B cell (primary cell): ENCODE measurements at regions not wholly inside any gene's neighbourhood (a gene's known extent, or its start where the extent isn't known, plus 50 kb on each side); places are given as distances from the start of the nearest gene placed in this dataset.

ENCODE experiments used
- ATAC-seq: fragments of 200-7000 bp; cut with Tn5 transposase; one replicate; pipeline ENCODE4 v1.10.0; 2021; ENCODE audit warnings: low read depth, mild to moderate bottlenecking, moderate number of reproducible peaks, moderate library complexity
- CTCF ChIA-PET: fragments of 350-600 bp; sonication (Branson Sonifier 250); formaldehyde crosslinking; loops from one replicate; lab custom pipeline; 2021; ENCODE audit warnings: antibody characterized with exemption, inconsistent platforms; lab: Charles Lee
- POLR2A ChIA-PET: fragments of 350-600 bp; sonication (Branson Sonifier 250); formaldehyde crosslinking; loops from one replicate; lab custom pipeline; 2021; ENCODE audit warnings: antibody characterized with exemption; lab: Charles Lee
- DNase-seq: peaks from one replicate; pipeline ENCODE4 v3.0.0; 2013
- H2AFZ ChIP-seq: 2 replicates; pipeline ENCODE4 v1.6.1; 2012; ENCODE audit warnings: mild to moderate bottlenecking, low read depth, low read length; ENCODE audit not compliant: insufficient read depth, poor library complexity, severe bottlenecking
- H3K27ac ChIP-seq, 2 donors: 1 replicate in 1 of 2; 2 replicates in 1 of 2; pipeline ENCODE4 v1.5.1; 2012 to 2013; ENCODE audit warnings: low read length in 2 of 2, mild to moderate bottlenecking in 2 of 2, moderate library complexity in 1 of 2
- H3K27me3 ChIP-seq, 4 experiments: fragments of 200-600 bp in 1 of 4; sonication (generic) in 1 of 4; replicated peaks in 1 of 4; 1 replicate in 2 of 4; 2 replicates in 2 of 4; pipeline versions ENCODE4 v1.6.1 to v1.7.0; 2013 to 2016; ENCODE audit warnings: low read length in 3 of 4, mild to moderate bottlenecking in 2 of 4, mixed read lengths in 1 of 4, moderate library complexity in 1 of 4; ENCODE audit not compliant: insufficient read depth in 4 of 4, control insufficient read depth in 3 of 4; ENCODE audit errors: control extremely low read depth in 1 of 4
- H3K36me3 ChIP-seq, 2 experiments: replicated peaks in 1 of 2; 1 replicate in 1 of 2; 2 replicates in 1 of 2; pipeline versions ENCODE4 v1.6.1 to v1.7.1; 2013; ENCODE audit warnings: low read length in 1 of 2; ENCODE audit not compliant: insufficient read depth in 2 of 2, control insufficient read depth in 1 of 2; ENCODE audit errors: control extremely low read depth in 1 of 2, extremely low read depth in 1 of 2
- H3K4me1 ChIP-seq, 2 donors: fragments of 200-600 bp in 1 of 2; sonication (generic) in 1 of 2; 1 replicate in 1 of 2; 2 replicates in 1 of 2; pipeline versions ENCODE4 v1.5.1 to v1.6.1; 2013 to 2017; ENCODE audit warnings: low read length in 2 of 2; ENCODE audit not compliant: control insufficient read depth in 2 of 2, insufficient read depth in 2 of 2
- H3K4me2 ChIP-seq: replicated peaks from 2 replicates; pipeline ENCODE3; 2012; ENCODE audit warnings: mild to moderate bottlenecking, low read depth, low read length; ENCODE audit not compliant: poor library complexity, severe bottlenecking
- H3K4me3 ChIP-seq, 5 experiments: fragments of 200-600 bp in 1 of 5; sonication (generic) in 1 of 5; 1 replicate in 3 of 5; 2 replicates in 2 of 5; pipeline versions ENCODE4 v1.5.1 to v1.7.0; 2011 to 2016; ENCODE audit warnings: low read length in 4 of 5, mild to moderate bottlenecking in 4 of 5, low read depth in 2 of 5, control low read depth in 1 of 5, moderate library complexity in 1 of 5; ENCODE audit not compliant: insufficient read depth in 1 of 5; ENCODE audit errors: control extremely low read depth in 1 of 5, extremely low read depth in 1 of 5
- H3K79me2 ChIP-seq: fragments of 200-600 bp; sonication (generic); one replicate; pipeline ENCODE4 v1.6.0; 2016; ENCODE audit warnings: low read length; ENCODE audit not compliant: control insufficient read depth, insufficient read depth
- H3K9ac ChIP-seq: fragments of 200-600 bp; sonication (generic); 2 replicates; pipeline ENCODE4 v1.6.1; 2017; ENCODE audit warnings: mild to moderate bottlenecking, low read length, moderate library complexity
- H3K9me3 ChIP-seq, 3 donors: one replicate each; pipeline versions ENCODE4 v1.6.1 to v1.7.1; 2013; ENCODE audit warnings: low read length in 2 of 3; ENCODE audit not compliant: control insufficient read depth in 2 of 3, insufficient read depth in 1 of 3; ENCODE audit errors: control extremely low read depth in 1 of 3
- H4K20me1 ChIP-seq: 2 replicates; pipeline ENCODE4 v1.6.0; 2012; ENCODE audit warnings: mild to moderate bottlenecking, low read length; ENCODE audit not compliant: insufficient read depth, control insufficient read depth, poor library complexity, severe bottlenecking
- H3K27ac Mint-ChIP-seq: one replicate; pipeline ENCODE4 v1.8.0; 2021; ENCODE audit warnings: mixed read lengths
- H3K27me3 Mint-ChIP-seq: one replicate; pipeline ENCODE4 v1.8.0; 2021; ENCODE audit warnings: mixed read lengths
- H3K4me1 Mint-ChIP-seq: one replicate; pipeline ENCODE4 v1.8.0; 2021; ENCODE audit warnings: mixed read lengths
- H3K4me3 Mint-ChIP-seq: one replicate; pipeline ENCODE4 v1.8.0; 2021; ENCODE audit warnings: mixed read lengths
- H3K9me3 Mint-ChIP-seq: one replicate; pipeline ENCODE4 v1.8.0; 2022; ENCODE audit warnings: mixed read lengths; ENCODE audit not compliant: insufficient read depth
- CTCF ChIP-seq: fragments of 200-600 bp; IDR thresholded peaks from one replicate; pipeline ENCODE4 v1.8.0; 2022; ENCODE audit warnings: antibody characterized with exemption, mild to moderate bottlenecking
- EZH2 ChIP-seq: IDR thresholded peaks from 2 replicates; pipeline ENCODE4 v1.6.1; 2012; ENCODE audit warnings: borderline replicate concordance, low read depth, mild to moderate bottlenecking, moderate library complexity, low read length; ENCODE audit not compliant: insufficient read depth, poor library complexity, severe bottlenecking
- WGBS: methylation state at CpG from one replicate; pipeline ENCODE4 v1.1.5; 2013; ENCODE audit warnings: missing lambda C conversion rate; ENCODE audit not compliant: insufficient coverage; 5-methylcytosine and 5-hydroxymethylcytosine counted together
- intact Hi-C: fragments of 100-400 bp; cut with micrococcal nuclease; formaldehyde crosslinking; loops from one replicate; pipeline ENCODE4 v1.10.0; 2022

- POLR2A ChIA-PET, result no interaction called here
- no peak for ATAC-seq
- Histone ChIP-seq H3K79me2 (no peaks in the 10 kb centered on the region), H3K4me3 (no peak overlapping the region), H3K36me3 (no peaks in the 10 kb centered on the region), H3K9me3 (no peaks in the 10 kb centered on the region), H3K27me3 (no peaks in the 10 kb centered on the region), H4K20me1 (no peaks in the 10 kb centered on the region), H3K4me1 (no peaks in the 10 kb centered on the region), H3K27ac (no peak overlapping the region), H2AFZ (no peak overlapping the region), H3K9ac (no peak overlapping the region), H3K4me2 (no peak overlapping the region)
- no peak for TF ChIP-seq EZH2
- CTCF ChIA-PET, result no interaction called here
- Mint-ChIP-seq H3K4me1 (no peaks in the 10 kb centered on the region), H3K4me3 (no peak overlapping the region), H3K27ac (no peak overlapping the region), H3K9me3 (no peaks in the 10 kb centered on the region), H3K27me3 (no peaks in the 10 kb centered on the region)
- intact Hi-C loops, result no loop called here
- no CpG with 5 or more reads among the region's 2 CpGs for WGBS
- DNase-seq, result no peak
Measured at GRCh38 chr6:141734071-141734840, 398.5 kb upstream of the GJE1 start.

- DNase-seq (no peak), ATAC-seq (no peak)
- H2AFZ ChIP-seq, result no peak overlapping the region
- no peaks in the 10 kb centered on the region for H3K79me2 ChIP-seq
- H3K36me3 ChIP-seq, result no peaks in the 10 kb centered on the region
- no peaks in the 10 kb centered on the region for H3K27me3 Mint-ChIP-seq
- no peak overlapping the region for H3K9ac ChIP-seq
- H3K27ac Mint-ChIP-seq, result no peak overlapping the region
- no peak overlapping the region for H3K27ac ChIP-seq
- intact Hi-C loops, result no loop called here
- ChIA-PET POLR2A (no interaction called here), CTCF (no interaction called here)
- no peaks in the 10 kb centered on the region for H3K4me1 ChIP-seq
- H3K4me3 ChIP-seq, result no peak overlapping the region
- no peak overlapping the region for H3K4me3 Mint-ChIP-seq
- no peaks in the 10 kb centered on the region for H3K9me3 ChIP-seq
- TF ChIP-seq EZH2, result no peak
- no peak for TF ChIP-seq CTCF
- no peaks in the 10 kb centered on the region for H3K27me3 ChIP-seq
- H4K20me1 ChIP-seq, result no peaks in the 10 kb centered on the region
- H3K4me2 ChIP-seq, result no peak overlapping the region
- H3K4me1 Mint-ChIP-seq, result no peaks in the 10 kb centered on the region
- no peaks in the 10 kb centered on the region for H3K9me3 Mint-ChIP-seq
- 56% methylated on average over 1 of the region's 2 CpGs for WGBS
Measured at GRCh38 chr6:141729146-141729545, 403.6 kb upstream of the GJE1 start.
